SK-N-SH (cell line): ENCODE measurements at regions not wholly inside any gene's neighbourhood (a gene's known extent, or its start where the extent isn't known, plus 50 kb on each side); places are given as distances from the start of the nearest gene placed in this dataset.

Source experiments
- CHD2 ChIP-seq: fragments of 150-350 bp; IDR thresholded peaks from 2 replicates; pipeline ENCODE4 v1.6.1; 2018; ENCODE audit warnings: low read length; ENCODE audit not compliant: partially characterized antibody
- CTCF ChIP-seq: fragments of 200-600 bp; sonication (generic); IDR thresholded peaks from 2 replicates; pipeline ENCODE4 v1.6.1; 2017; ENCODE audit warnings: antibody characterized with exemption, mild to moderate bottlenecking, moderate library complexity
- EZH2phosphoT487 ChIP-seq: fragments of 200-600 bp; sonication (generic); IDR thresholded peaks from 2 replicates; pipeline ENCODE4 v1.6.1; 2017; ENCODE audit warnings: low read depth, mixed run types, mild to moderate bottlenecking, antibody characterized with exemption, moderate library complexity, borderline replicate concordance
- GABPA ChIP-seq: IDR thresholded peaks from 2 replicates; pipeline ENCODE4 v1.4.0; 2012; ENCODE audit warnings: low read depth, mild to moderate bottlenecking
- JUND ChIP-seq: IDR thresholded peaks from 2 replicates; pipeline ENCODE4 v1.4.0; 2012
- MXI1 ChIP-seq: IDR thresholded peaks from 2 replicates; pipeline ENCODE4 v1.6.1; 2012; ENCODE audit warnings: mild to moderate bottlenecking, low read depth, low read length, improper control_type of control experiment
- NRF1 ChIP-seq: IDR thresholded peaks from 2 replicates; pipeline ENCODE4 v1.6.1; 2012; ENCODE audit warnings: low read depth, mild to moderate bottlenecking, low read length
- SMC3 ChIP-seq: IDR thresholded peaks from 2 replicates; pipeline ENCODE4 v1.6.1; 2012; ENCODE audit warnings: low read depth, low read length, improper control_type of control experiment
- TAF1 ChIP-seq: IDR thresholded peaks from 2 replicates; pipeline ENCODE4 v1.6.1; 2012; ENCODE audit warnings: low read depth, mild to moderate bottlenecking, low read length, moderate library complexity, borderline replicate concordance
- TCF12 ChIP-seq: IDR thresholded peaks from 2 replicates; pipeline ENCODE4 v1.4.0; 2012
- TEAD4 ChIP-seq: IDR thresholded peaks from 2 replicates; pipeline ENCODE4 v1.4.0; 2012; ENCODE audit warnings: mild to moderate bottlenecking, borderline replicate concordance; ENCODE audit not compliant: insufficient read depth
- TF ChIP-seq, protein P1 (sequence below): IDR thresholded peaks from 2 replicates; pipeline ENCODE4 v1.6.1; 2012; ENCODE audit warnings: mild to moderate bottlenecking, low read depth, low read length, moderate library complexity

- TF ChIP-seq CTCF (no peak), GABPA (no peak), TEAD4 (0 out of 2 replicates have a peak, but pooled peaks have one; percentile 34), JUND (peak; percentile 67), MXI1 (no peak), CHD2 (no peak), EZH2phosphoT487 (no peak), NRF1 (no peak), TCF12 (peak; percentile 44; the same call in 1 of the 2 replicates), SMC3 (no peak), TAF1 (no peak)
- TF ChIP-seq, protein P1, sequence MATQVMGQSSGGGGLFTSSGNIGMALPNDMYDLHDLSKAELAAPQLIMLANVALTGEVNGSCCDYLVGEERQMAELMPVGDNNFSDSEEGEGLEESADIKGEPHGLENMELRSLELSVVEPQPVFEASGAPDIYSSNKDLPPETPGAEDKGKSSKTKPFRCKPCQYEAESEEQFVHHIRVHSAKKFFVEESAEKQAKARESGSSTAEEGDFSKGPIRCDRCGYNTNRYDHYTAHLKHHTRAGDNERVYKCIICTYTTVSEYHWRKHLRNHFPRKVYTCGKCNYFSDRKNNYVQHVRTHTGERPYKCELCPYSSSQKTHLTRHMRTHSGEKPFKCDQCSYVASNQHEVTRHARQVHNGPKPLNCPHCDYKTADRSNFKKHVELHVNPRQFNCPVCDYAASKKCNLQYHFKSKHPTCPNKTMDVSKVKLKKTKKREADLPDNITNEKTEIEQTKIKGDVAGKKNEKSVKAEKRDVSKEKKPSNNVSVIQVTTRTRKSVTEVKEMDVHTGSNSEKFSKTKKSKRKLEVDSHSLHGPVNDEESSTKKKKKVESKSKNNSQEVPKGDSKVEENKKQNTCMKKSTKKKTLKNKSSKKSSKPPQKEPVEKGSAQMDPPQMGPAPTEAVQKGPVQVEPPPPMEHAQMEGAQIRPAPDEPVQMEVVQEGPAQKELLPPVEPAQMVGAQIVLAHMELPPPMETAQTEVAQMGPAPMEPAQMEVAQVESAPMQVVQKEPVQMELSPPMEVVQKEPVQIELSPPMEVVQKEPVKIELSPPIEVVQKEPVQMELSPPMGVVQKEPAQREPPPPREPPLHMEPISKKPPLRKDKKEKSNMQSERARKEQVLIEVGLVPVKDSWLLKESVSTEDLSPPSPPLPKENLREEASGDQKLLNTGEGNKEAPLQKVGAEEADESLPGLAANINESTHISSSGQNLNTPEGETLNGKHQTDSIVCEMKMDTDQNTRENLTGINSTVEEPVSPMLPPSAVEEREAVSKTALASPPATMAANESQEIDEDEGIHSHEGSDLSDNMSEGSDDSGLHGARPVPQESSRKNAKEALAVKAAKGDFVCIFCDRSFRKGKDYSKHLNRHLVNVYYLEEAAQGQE = no peak
Observed at GRCh38 chr13:34570698-34571353, 371.2 kb upstream of the NBEA start.
